Adipocyte (in vitro differentiated cells): ENCODE measurements at regions not wholly inside any gene's neighbourhood (a gene's known extent, or its start where the extent isn't known, plus 50 kb on each side); places are given as distances from the start of the nearest gene placed in this dataset.

Experiments used
- DNase-seq: peaks from one replicate; pipeline ENCODE4 v3.0.0-alpha.2; 2015; ENCODE audit warnings: low read depth
- H3K27me3 ChIP-seq: replicated peaks from 2 replicates; pipeline ENCODE4 v1.7.0; 2013; ENCODE audit warnings: mild to moderate bottlenecking, low read length, moderate library complexity; ENCODE audit not compliant: control insufficient read depth, insufficient read depth
- H3K36me3 ChIP-seq: 2 replicates; pipeline ENCODE4 v1.7.0; 2013; ENCODE audit warnings: low read length, mild to moderate bottlenecking, moderate library complexity; ENCODE audit not compliant: control insufficient read depth, insufficient read depth, severe bottlenecking
- H3K4me1 ChIP-seq: 2 replicates; pipeline ENCODE4 v1.7.0; 2013; ENCODE audit warnings: mild to moderate bottlenecking, low read length, moderate library complexity; ENCODE audit not compliant: control insufficient read depth, insufficient read depth
- H3K4me3 ChIP-seq: 2 replicates; pipeline ENCODE4 v1.7.0; 2013; ENCODE audit warnings: mild to moderate bottlenecking, low read length, moderate library complexity
- H3K9ac ChIP-seq: 2 replicates; pipeline ENCODE4 v1.7.0; 2013; ENCODE audit warnings: mild to moderate bottlenecking, low read length, moderate library complexity
- H3K9me3 ChIP-seq: 2 replicates; pipeline ENCODE4 v1.7.0; 2013; ENCODE audit warnings: mild to moderate bottlenecking, low read length, moderate library complexity; ENCODE audit not compliant: control insufficient read depth

DNA sequence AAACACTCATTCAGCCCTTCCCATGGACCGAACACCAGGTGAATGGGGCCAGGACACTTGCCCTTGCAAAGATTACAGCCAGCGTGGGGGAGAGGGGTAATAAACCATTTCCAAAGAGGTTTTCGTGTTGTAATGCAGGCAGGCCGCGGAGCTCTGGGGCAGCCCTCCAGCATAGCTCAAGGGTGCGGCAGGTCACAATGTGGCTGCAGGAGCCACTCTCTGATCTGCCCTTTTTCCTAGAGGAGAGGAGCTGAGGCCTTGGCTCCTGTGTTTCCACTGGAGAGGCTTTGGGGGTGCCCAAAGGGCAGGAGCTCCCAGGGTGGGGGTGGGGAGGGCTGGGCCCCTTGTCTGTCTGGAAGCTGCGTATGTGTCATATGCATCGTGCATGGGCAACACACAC lies 134.2 kb upstream of the NECTIN1 start:
- no peaks in the 10 kb centered on the region for H3K4me1 ChIP-seq
- no peak overlapping the region for H3K4me3 ChIP-seq
- H3K9ac ChIP-seq: no peak overlapping the region
- no peaks in the 10 kb centered on the region for H3K9me3 ChIP-seq
- DNase-seq: no peak
- no peaks in the 10 kb centered on the region for H3K36me3 ChIP-seq
- H3K27me3 ChIP-seq: peaks cover 46% of the 10 kb centered on the region

- Histone ChIP-seq H3K36me3 (no peaks in the 10 kb centered on the region), H3K27me3 (peaks cover 62% of the 10 kb centered on the region), H3K4me1 (no peaks in the 10 kb centered on the region), H3K9ac (no peak overlapping the region), H3K9me3 (no peaks in the 10 kb centered on the region), H3K4me3 (no peak overlapping the region)
- DNase-seq: no peak
Measured at GRCh38 chr11:119861160-119861559, 132.2 kb upstream of the NECTIN1 start.

DNA sequence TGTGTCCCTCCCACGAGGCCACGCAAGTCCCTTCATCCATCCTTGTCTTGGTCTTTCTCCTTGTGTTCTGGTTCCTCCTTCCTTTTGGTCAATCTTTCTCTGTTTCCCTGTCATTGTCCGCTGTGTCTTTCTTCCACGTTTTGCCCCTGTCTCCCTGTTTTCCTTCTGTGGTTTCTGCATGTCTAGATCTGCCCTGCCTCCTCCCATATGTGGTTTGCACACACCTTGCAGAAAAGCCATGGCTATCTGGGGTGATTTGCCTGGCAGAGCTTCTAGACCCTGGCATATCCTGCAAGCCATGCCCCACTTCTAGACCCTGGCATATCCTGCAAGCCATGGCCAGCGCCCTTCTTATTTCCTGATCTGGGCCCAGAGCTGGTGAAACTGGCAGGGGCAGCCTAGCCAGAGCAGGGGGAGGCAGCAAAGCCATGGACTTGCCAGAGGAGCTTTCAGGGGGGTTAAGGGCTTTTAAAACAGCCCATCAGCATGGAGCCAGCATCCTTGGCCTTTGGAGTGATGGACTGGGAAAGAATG lies 131.6 kb upstream of the NECTIN1 start:
- Histone ChIP-seq H3K9me3 (no peaks in the 10 kb centered on the region), H3K27me3 (peaks cover 67% of the 10 kb centered on the region)

DNA sequence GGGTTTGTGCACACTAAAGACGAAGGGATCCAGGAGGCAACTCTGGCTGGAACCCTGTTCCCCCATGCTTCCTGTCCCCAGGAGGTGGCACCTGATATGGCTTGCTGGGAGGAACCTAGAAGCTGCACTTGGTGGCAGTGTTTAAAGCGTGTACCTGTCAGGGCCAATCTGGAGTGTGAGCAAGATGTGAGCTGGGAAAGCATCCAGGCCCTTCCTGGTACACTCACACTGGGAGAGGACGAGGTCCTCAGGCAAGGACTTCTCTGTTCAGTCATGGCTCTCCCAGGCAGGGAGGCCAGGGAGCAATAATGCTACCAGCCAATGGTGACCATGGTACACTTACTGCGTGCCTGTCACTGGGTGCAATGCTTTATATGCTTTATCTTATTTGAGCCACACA lies 130.7 kb upstream of the NECTIN1 start:
- Histone ChIP-seq H3K4me1 (no peaks in the 10 kb centered on the region), H3K4me3 (no peak overlapping the region), H3K9me3 (no peaks in the 10 kb centered on the region), H3K27me3 (peaks cover 76% of the 10 kb centered on the region), H3K9ac (no peak overlapping the region), H3K36me3 (no peaks in the 10 kb centered on the region)
- no peak for DNase-seq

More for the DNA sequence above, 131.6 kb upstream of the NECTIN1 start:
- Histone ChIP-seq H3K4me1 (no peaks in the 10 kb centered on the region), H3K36me3 (no peaks in the 10 kb centered on the region), H3K4me3 (no peak overlapping the region), H3K9ac (no peak overlapping the region)
- no peak for DNase-seq

- no peak overlapping the region for H3K9ac ChIP-seq
- no peak for DNase-seq
- H3K9me3 ChIP-seq: no peaks in the 10 kb centered on the region
- H3K27me3 ChIP-seq: peaks cover 84% of the 10 kb centered on the region
- H3K4me1 ChIP-seq: no peaks in the 10 kb centered on the region
- H3K36me3 ChIP-seq: no peaks in the 10 kb centered on the region
- no peak overlapping the region for H3K4me3 ChIP-seq
Measured at GRCh38 chr11:119858288-119858687, 129.3 kb upstream of the NECTIN1 start.

DNA sequence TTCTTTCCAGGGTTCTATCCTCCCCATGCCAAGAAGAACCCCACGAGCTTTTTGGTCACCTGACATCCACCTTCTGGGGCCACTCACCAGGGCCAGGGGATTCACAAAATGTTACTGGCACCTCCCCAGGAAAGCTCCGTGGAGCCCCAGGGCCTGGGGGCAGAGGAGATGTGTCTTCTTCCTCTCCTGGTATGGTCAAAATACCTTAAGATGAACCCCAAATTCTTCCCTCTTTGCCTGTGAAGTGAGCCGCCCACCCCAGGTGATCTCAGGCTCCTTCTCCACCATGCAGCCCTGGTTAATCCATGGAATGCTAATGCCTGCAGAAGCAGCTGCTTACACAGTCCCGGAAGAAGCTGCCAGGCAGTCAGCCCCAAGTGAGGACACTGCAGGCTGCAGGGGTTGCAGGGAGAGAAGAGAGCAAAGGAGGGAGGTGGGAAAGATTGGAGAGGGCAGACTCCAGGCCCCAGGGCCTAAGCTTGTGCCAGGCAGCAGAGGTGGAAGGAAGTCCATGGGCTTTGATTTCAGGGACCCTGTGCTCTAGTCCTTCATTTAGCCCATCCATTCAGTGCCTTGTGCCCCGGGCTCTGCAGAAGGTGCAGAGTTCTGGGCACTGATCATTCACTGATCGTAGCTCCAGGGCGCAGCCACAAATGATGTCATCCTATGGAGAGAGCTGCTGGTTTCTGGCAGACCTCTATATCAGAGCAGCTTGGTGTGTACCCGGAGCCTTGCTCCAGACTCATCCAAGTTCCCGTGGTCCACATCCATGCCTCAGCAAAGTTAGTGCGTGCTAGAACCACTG lies 127.9 kb upstream of the NECTIN1 start:
- H3K9me3 ChIP-seq: no peaks in the 10 kb centered on the region
- H3K36me3 ChIP-seq: no peaks in the 10 kb centered on the region
- H3K9ac ChIP-seq: no peak overlapping the region
- no peak for DNase-seq
- peaks cover 77% of the 10 kb centered on the region for H3K27me3 ChIP-seq
- no peak overlapping the region for H3K4me3 ChIP-seq
- no peaks in the 10 kb centered on the region for H3K4me1 ChIP-seq

DNA sequence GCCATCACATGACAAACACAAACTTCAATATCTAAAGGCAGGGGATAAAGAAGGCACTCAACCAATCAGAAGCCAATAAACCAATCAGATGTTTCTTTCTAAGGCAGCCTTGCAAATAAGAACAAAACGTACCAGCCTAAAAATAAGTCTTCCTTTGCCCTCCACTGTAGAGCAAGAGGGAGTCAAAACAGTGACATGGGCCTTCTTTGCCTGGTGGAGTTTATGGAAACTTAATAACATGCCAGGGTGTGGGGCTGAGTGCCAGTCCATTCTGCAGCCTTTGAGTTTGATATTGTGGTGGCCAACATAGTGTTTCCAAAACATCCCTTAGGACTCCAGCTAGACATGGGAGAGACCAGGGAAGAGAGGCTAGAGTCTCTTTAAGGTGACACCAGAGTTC lies 126.1 kb upstream of the NECTIN1 start:
- Histone ChIP-seq H3K36me3 (no peaks in the 10 kb centered on the region), H3K9me3 (no peaks in the 10 kb centered on the region), H3K4me1 (no peaks in the 10 kb centered on the region), H3K4me3 (no peak overlapping the region), H3K27me3 (peaks cover 63% of the 10 kb centered on the region), H3K9ac (no peak overlapping the region)
- no peak for DNase-seq

GRCh38 chr11:119854521-119854920 lies 125.5 kb upstream of the NECTIN1 start:
- Histone ChIP-seq H3K27me3 (peaks cover 61% of the 10 kb centered on the region), H3K9me3 (no peaks in the 10 kb centered on the region), H3K4me1 (no peaks in the 10 kb centered on the region), H3K9ac (no peak overlapping the region), H3K36me3 (no peaks in the 10 kb centered on the region), H3K4me3 (no peak overlapping the region)
- DNase-seq: no peak

DNA sequence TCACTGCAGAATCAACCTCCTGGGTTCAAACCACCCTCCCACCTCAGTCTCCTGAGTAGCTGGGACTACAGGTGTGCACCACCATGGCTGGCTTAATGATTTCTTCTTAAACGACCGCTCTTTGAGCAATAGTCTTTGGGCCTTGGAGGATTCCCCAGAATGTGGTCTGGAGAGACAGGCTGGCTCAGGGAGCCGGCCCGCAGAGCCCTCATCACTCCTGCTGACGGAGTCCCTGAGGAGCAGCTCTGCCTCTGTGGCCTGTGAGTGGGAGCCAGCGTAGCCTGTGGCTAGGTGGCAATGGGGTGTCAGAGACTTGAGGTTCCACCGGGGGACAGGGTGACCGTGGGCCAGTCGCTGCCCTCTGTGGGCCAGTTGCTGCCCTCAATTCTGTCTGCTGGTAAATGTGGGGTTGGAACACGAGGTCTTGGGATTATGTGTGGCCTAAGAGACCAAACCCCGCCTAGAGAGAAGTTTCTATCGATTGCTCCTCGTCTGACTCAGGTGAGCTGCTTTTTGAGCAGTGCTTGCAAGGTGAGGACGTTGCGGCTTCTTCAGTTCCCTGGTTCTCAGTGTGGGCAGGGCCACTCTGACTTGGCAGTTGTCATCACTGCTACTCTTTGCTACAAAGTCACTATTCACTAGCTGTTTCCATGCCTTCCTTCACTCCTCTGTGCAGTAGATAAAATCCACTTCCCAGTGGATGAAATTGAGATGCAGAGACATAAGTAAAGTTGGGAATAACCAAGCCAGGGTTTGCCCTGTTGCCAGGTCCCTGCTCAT lies 124.8 kb upstream of the NECTIN1 start:
- H3K27me3 ChIP-seq: peaks cover 59% of the 10 kb centered on the region
- no peaks in the 10 kb centered on the region for H3K9me3 ChIP-seq
- no peaks in the 10 kb centered on the region for H3K36me3 ChIP-seq
- H3K4me3 ChIP-seq: no peak overlapping the region
- DNase-seq: no peak
- H3K4me1 ChIP-seq: no peaks in the 10 kb centered on the region
- no peak overlapping the region for H3K9ac ChIP-seq

GRCh38 chr11:119852741-119853140 lies 123.7 kb upstream of the NECTIN1 start:
- H3K9me3 ChIP-seq: no peaks in the 10 kb centered on the region
- DNase-seq: no peak
- peaks cover 49% of the 10 kb centered on the region for H3K27me3 ChIP-seq
- no peak overlapping the region for H3K9ac ChIP-seq
- no peaks in the 10 kb centered on the region for H3K4me1 ChIP-seq
- no peak overlapping the region for H3K4me3 ChIP-seq
- H3K36me3 ChIP-seq: no peaks in the 10 kb centered on the region

- no peak for DNase-seq
- no peaks in the 10 kb centered on the region for H3K36me3 ChIP-seq
- H3K27me3 ChIP-seq: peaks cover 40% of the 10 kb centered on the region
- H3K4me1 ChIP-seq: no peaks in the 10 kb centered on the region
- peaks cover 11% of the 10 kb centered on the region for H3K9me3 ChIP-seq
- H3K9ac ChIP-seq: no peak overlapping the region
- no peak overlapping the region for H3K4me3 ChIP-seq
Measured at GRCh38 chr11:119850822-119851409, 121.9 kb upstream of the NECTIN1 start.
